NB4 (cell line): ENCODE measurements at regions not wholly inside any gene's neighbourhood (a gene's known extent, or its start where the extent isn't known, plus 50 kb on each side); places are given as distances from the start of the nearest gene placed in this dataset.

Experiments used
- MYC ChIP-seq: IDR thresholded peaks from 2 replicates; pipeline ENCODE4 v1.6.1; 2011; ENCODE audit warnings: low read depth, low read length
- POLR2A ChIP-seq: IDR thresholded peaks from 2 replicates; pipeline ENCODE4 v1.6.1; 2011; ENCODE audit warnings: mild to moderate bottlenecking; ENCODE audit not compliant: insufficient read length; ENCODE audit errors: extremely low read depth
- TF ChIP-seq, protein P1 (sequence below): IDR thresholded peaks from one replicate; pipeline ENCODE4 v1.5.1; 2012; ENCODE audit warnings: low read depth, low read length
- TF ChIP-seq, protein P2 (sequence below): IDR thresholded peaks from 2 replicates; pipeline ENCODE4 v1.6.1; 2011; ENCODE audit warnings: low read depth, low read length

DNA sequence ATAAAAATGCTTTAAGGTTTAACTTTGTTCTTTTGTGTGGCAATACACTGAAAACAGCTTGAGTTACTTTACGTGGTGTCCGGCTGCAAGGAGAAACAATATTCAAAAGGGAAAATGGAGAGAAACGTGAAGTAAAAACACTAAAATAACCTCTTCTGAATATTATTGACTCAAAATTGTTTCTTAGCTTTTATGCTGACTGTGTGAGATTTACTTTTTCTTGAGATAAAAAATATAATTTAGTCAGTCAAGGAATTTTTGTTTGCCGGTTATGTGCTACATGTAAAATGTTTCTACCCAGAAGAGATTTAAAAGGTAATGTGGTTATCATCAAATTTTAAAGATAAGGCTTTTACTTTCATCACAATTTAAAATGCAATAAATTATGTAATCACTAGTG lies 200.6 kb upstream of the GPC6 start:
- TF ChIP-seq, protein P1, sequence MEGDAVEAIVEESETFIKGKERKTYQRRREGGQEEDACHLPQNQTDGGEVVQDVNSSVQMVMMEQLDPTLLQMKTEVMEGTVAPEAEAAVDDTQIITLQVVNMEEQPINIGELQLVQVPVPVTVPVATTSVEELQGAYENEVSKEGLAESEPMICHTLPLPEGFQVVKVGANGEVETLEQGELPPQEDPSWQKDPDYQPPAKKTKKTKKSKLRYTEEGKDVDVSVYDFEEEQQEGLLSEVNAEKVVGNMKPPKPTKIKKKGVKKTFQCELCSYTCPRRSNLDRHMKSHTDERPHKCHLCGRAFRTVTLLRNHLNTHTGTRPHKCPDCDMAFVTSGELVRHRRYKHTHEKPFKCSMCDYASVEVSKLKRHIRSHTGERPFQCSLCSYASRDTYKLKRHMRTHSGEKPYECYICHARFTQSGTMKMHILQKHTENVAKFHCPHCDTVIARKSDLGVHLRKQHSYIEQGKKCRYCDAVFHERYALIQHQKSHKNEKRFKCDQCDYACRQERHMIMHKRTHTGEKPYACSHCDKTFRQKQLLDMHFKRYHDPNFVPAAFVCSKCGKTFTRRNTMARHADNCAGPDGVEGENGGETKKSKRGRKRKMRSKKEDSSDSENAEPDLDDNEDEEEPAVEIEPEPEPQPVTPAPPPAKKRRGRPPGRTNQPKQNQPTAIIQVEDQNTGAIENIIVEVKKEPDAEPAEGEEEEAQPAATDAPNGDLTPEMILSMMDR = no peak
- TF ChIP-seq POLR2A = no peak
- TF ChIP-seq, protein P2, sequence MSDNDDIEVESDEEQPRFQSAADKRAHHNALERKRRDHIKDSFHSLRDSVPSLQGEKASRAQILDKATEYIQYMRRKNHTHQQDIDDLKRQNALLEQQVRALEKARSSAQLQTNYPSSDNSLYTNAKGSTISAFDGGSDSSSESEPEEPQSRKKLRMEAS = no peak
- no peak for TF ChIP-seq MYC
